Heart right ventricle (tissue), 16 donors: ENCODE measurements at regions not wholly inside any gene's neighbourhood (a gene's known extent, or its start where the extent isn't known, plus 50 kb on each side); places are given as distances from the start of the nearest gene placed in this dataset.

Experiments
- ATAC-seq, 8 donors: fragments of 200-7000 bp; cut with Tn5 transposase; one replicate each; pipeline ENCODE4 v1.9.1; 2020; ENCODE audit warnings: mild to moderate bottlenecking in 8 of 8, moderate library complexity in 8 of 8, moderate number of reproducible peaks in 1 of 8
- DNase-seq, 2 donors: peaks; one replicate each; pipeline ENCODE4 v3.0.0-alpha.2; 2020
- H3K27ac ChIP-seq, 10 donors: fragments of 200-600 bp; sonication (generic) in 2 of 10; one replicate each; pipeline versions ENCODE4 v1.5.0 to v1.8.0; 2020 to 2022; ENCODE audit warnings: mild to moderate bottlenecking in 3 of 10
- H3K27me3 ChIP-seq, 7 donors: fragments of 200-600 bp; one replicate each; pipeline ENCODE4 v1.8.0; 2021 to 2022; ENCODE audit warnings: mild to moderate bottlenecking in 2 of 7
- H3K36me3 ChIP-seq, 9 donors: fragments of 200-600 bp; sonication (generic) in 1 of 9; one replicate each; pipeline versions ENCODE4 v1.5.0 to v1.8.0; 2020 to 2022; ENCODE audit warnings: mild to moderate bottlenecking in 2 of 9
- H3K4me1 ChIP-seq, 9 donors: fragments of 200-600 bp; sonication (generic) in 1 of 9; one replicate each; pipeline versions ENCODE4 v1.5.0 to v1.8.0; 2020 to 2022; ENCODE audit warnings: mild to moderate bottlenecking in 4 of 9
- H3K4me3 ChIP-seq, 10 donors: fragments of 200-600 bp; sonication (generic) in 2 of 10; one replicate each; pipeline versions ENCODE4 v1.5.0 to v1.8.0; 2020 to 2022; ENCODE audit warnings: mild to moderate bottlenecking in 7 of 10, moderate library complexity in 2 of 10
- H3K9me3 ChIP-seq, 11 donors: fragments of 200-600 bp in 10 of 11; sonication (generic) in 2 of 11; one replicate each; pipeline versions ENCODE4 v1.5.0 to v1.8.0; 2013 to 2022; ENCODE audit warnings: mild to moderate bottlenecking in 2 of 11, control low read depth in 1 of 11, moderate library complexity in 1 of 11
- WGBS, 2 donors: extraction: QIAGEN DNeasy Blood & Tissue Kit; methylation state at CpG; one replicate each; pipeline ENCODE4 v1.1.7; 2013; ENCODE audit warnings: inconsistent platforms in 1 of 2; 5-methylcytosine and 5-hydroxymethylcytosine counted together
- intact Hi-C, 10 donors: fragments of 100-400 bp; cut with DNase I; formaldehyde crosslinking; loops; one replicate each; pipeline versions ENCODE4 v1.11.1 to v1.14.2; 2022
- TF ChIP-seq, protein P1 (sequence below), 9 donors: fragments of 200-600 bp; sonication (generic) in 2 of 9; IDR thresholded peaks; one replicate each; pipeline versions ENCODE4 v1.5.0 to v1.8.0; 2021 to 2022; ENCODE audit warnings: antibody characterized with exemption in 9 of 9, mild to moderate bottlenecking in 5 of 9, moderate library complexity in 1 of 9
- donor health status: Arrhythmogenic right ventricular cardiomyopathy.
- donor health status: ischemic (EF 13 %, LVEDD 7.1; RV severe dilation, severe dysfunction).
- donor health status: healthy with polysubstance abuse.
- donor health status: DM: no; HTN: yes; CAD: no.
- donor health status: DM: no; HTN: no; CAD: no.
- donor health status: ischemic (EF 25% LVEDD 6.9; RV normal size, moderate dysfunction).
- donor health status: ischemic (EF 25% LVEDD 5.7; RV mildly dilated, moderate dysfunction).
- donor health status: healthy.
- donor health status: DM: yes; HTN: yes; CAD: no.
- donor health status: Ischemic cardiomyopathy.
- donor health status: ischemic (EF 35%, LVEDD 5.7; RV mildly dilated, moderate dysfunction).
- donor health status: nonischemic (EF 11% LVEDD 7.7; RV severe dilation, severe dysfunction).
- donor health status: DM: yes; HTN: yes; CAD: no.
- donor health status: PGD.
- donor health status: ischemic (EF 29% LVEDD 5.4; RV normal size, mild dysfunction).
- donor health status: nonischemic (EF 23%, LVEDD 6.1; RV moderate dilation, normal function).

- Histone ChIP-seq H3K9me3 (peaks cover 0 to 24% (median 5%) of the 10 kb centered on the region in 11 donors), H3K4me1 (no peaks in the 10 kb centered on the region), H3K4me3 (no peak overlapping the region), H3K27ac (no peak overlapping the region), H3K27me3 (peaks cover 0 to 3% (median 0%) of the 10 kb centered on the region in 7 donors), H3K36me3 (no peaks in the 10 kb centered on the region)
- ATAC-seq (no peak), DNase-seq (no peak)
- 97 to 98% methylated on average over 1 of the region's 1 CpG for WGBS, 2 donors
- TF ChIP-seq, protein P1, sequence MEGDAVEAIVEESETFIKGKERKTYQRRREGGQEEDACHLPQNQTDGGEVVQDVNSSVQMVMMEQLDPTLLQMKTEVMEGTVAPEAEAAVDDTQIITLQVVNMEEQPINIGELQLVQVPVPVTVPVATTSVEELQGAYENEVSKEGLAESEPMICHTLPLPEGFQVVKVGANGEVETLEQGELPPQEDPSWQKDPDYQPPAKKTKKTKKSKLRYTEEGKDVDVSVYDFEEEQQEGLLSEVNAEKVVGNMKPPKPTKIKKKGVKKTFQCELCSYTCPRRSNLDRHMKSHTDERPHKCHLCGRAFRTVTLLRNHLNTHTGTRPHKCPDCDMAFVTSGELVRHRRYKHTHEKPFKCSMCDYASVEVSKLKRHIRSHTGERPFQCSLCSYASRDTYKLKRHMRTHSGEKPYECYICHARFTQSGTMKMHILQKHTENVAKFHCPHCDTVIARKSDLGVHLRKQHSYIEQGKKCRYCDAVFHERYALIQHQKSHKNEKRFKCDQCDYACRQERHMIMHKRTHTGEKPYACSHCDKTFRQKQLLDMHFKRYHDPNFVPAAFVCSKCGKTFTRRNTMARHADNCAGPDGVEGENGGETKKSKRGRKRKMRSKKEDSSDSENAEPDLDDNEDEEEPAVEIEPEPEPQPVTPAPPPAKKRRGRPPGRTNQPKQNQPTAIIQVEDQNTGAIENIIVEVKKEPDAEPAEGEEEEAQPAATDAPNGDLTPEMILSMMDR (IDR thresholded peaks at IDR 0.05): no peak
- intact Hi-C loops: no loop called here
Observed at GRCh38 chr6:48272518-48272917, 161.5 kb upstream of the PTCHD4 start.

DNA sequence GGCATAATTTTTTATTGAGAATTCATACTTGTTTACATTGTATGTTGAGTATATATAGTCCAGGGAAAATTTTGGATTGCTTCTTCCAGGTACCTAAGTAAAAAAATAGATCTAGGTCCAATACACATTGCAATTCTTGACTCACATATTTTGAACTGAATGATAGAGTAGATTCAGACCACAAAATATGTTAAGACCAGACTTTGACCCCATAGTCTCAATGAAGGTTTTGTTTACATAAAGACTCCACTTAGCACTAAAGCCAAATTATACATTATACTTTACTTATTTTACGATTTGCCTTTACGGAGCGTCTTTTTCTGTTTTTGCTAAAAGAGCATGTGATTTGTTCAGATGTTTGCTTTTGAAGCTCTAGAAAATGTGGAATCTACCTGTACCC is 144.1 kb upstream of the PTCHD4 start:
- Histone ChIP-seq H3K4me3 (no peak overlapping the region), H3K27ac (no peak overlapping the region), H3K27me3 (no peaks in the 10 kb centered on the region), H3K9me3 (no peaks in the 10 kb centered on the region), H3K4me1 (no peaks in the 10 kb centered on the region), H3K36me3 (no peaks in the 10 kb centered on the region)
- TF ChIP-seq, protein P1 (IDR thresholded peaks at IDR 0.05): no peak
- ATAC-seq: no peak
- intact Hi-C loops: no loop called here
- 62 to 67% methylated on average over 3 of the region's 3 CpGs for WGBS, 2 donors
- DNase-seq: no peak

GRCh38 chr6:48249071-48249470 is 138.1 kb upstream of the PTCHD4 start:
- H3K27ac ChIP-seq: no peak overlapping the region
- no peaks in the 10 kb centered on the region for H3K9me3 ChIP-seq
- no peaks in the 10 kb centered on the region for H3K27me3 ChIP-seq
- 58 to 70% methylated on average over 3 of the region's 3 CpGs for WGBS, 2 donors
- no peak for DNase-seq
- no peaks in the 10 kb centered on the region for H3K36me3 ChIP-seq
- no peaks in the 10 kb centered on the region for H3K4me1 ChIP-seq
- TF ChIP-seq, protein P1 (IDR thresholded peaks at IDR 0.05): no peak
- intact Hi-C loops: no loop called here
- ATAC-seq: no peak
- H3K4me3 ChIP-seq: no peak overlapping the region

DNA sequence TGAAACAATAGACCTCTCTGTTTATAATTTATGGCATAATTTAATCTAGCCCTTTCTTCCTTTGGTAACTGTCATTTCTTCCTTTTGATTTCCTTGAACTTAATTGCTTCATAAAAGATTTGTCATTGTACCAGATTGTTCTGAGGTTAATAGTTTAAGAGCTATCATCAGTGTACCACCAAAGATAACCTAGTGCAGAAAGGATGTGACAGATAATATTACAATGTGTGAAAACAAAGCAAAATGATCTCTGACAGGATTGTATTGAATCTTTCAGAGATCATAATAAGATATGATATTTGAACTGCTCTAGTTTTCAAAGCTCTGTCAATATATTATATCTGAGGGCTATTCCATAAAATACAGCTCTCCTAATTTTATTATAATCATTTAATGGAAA is 132.1 kb upstream of the PTCHD4 start:
- ATAC-seq (no peak), DNase-seq (no peak)
- H3K36me3 ChIP-seq: no peaks in the 10 kb centered on the region
- no peaks in the 10 kb centered on the region for H3K4me1 ChIP-seq
- no peak overlapping the region for H3K27ac ChIP-seq
- no peak overlapping the region for H3K4me3 ChIP-seq
- intact Hi-C loops: no loop called here
- no peaks in the 10 kb centered on the region for H3K27me3 ChIP-seq
- H3K9me3 ChIP-seq: peaks cover 0 to 7% (median 0%) of the 10 kb centered on the region in 11 donors
- TF ChIP-seq, protein P1 (IDR thresholded peaks at IDR 0.05): no peak

DNA sequence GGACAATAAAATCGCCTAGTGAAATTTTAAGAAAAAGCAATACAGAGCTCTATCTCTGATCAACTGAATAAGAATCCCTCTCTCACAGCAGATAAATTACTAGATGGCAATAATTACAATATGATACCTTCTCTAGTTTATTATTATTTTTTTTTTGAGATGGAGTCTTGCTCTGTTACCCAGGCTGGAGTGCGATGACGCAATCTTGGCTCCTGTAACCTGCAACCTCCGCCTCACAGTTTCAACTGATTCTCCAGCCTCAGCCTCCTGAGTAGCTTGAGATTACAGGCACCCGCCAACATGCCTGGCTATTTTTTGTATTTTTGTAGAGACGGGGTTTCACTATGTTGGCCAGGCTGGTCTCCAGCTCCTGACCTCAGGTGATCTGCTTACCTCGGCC is 129.3 kb upstream of the PTCHD4 start:
- 93 to 94% methylated on average over 7 of the region's 7 CpGs for WGBS, 2 donors

More for the DNA sequence above, 129.3 kb upstream of the PTCHD4 start:
- DNase-seq: no peak
- H3K36me3 ChIP-seq: no peaks in the 10 kb centered on the region
- H3K27ac ChIP-seq: no peak overlapping the region
- H3K27me3 ChIP-seq: no peaks in the 10 kb centered on the region
- ATAC-seq: no peak
- intact Hi-C loops: no loop called here
- TF ChIP-seq, protein P1 (IDR thresholded peaks at IDR 0.05): no peak
- H3K9me3 ChIP-seq: peaks cover 0 to 35% (median 10%) of the 10 kb centered on the region in 11 donors
- H3K4me1 ChIP-seq: no peaks in the 10 kb centered on the region
- no peak overlapping the region for H3K4me3 ChIP-seq
